IPS DF 4.7 (cell line): ENCODE measurements at regions not wholly inside any gene's neighbourhood (a gene's known extent, or its start where the extent isn't known, plus 50 kb on each side); places are given as distances from the start of the nearest gene placed in this dataset.
"Not testable (repeated sequence)": the region's sequence is repeated elsewhere in the genome, so short reads cannot be mapped to it uniquely, and the experiment has no call there.

Experiments used
- DNase-seq: peaks from one replicate; pipeline ENCODE4 v3.0.0-alpha.2; 2013; ENCODE audit warnings: low spot score; ENCODE audit errors: extremely low read depth

DNA sequence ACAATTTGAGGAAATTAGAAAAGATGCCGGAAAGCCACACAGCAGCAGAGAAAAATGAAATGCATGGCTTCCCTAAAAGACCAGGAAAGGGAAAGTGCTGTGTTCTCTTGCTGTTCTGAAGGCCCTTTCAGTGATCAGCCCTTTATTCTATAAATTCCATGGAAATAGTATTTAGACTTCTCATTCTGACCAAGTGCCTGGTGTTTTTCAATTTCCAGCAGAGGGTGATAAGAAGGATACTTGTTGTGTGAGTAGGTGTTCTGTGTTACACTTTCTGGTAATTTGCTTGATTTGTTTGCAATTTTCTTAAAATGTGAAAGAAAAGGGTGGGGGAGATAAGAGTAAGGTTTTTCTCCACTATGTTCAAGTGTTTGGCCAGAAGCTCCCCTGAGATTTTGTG lies 504.5 kb downstream of the IRS1 start:
- no peak for DNase-seq

DNA sequence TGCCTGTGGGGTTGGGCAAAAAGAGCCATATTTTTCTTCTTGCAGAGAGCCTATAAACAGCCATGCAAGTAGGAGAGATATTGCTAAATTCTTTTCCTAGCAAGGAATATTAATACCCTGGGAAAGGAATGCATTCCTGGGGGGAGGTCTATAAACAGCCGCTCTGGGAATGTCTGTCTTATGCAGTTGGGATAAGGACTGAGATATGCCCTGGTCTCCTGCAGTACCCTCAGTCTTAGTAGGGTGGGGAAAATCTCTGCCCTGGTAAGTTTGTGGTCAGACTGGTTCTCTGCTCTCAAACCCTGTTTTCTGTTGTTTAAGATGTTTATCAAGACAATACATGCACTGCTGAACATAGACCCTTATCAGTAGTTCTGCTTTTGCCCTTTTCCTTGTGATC lies 508.3 kb downstream of the IRS1 start:
- not testable (repeated sequence) for DNase-seq

GRCh38 chr2:226286916-226287315 lies 512.7 kb downstream of the IRS1 start:
- no peak for DNase-seq

GRCh38 chr2:226283796-226284195 lies 515.8 kb downstream of the IRS1 start:
- no peak for DNase-seq

DNA sequence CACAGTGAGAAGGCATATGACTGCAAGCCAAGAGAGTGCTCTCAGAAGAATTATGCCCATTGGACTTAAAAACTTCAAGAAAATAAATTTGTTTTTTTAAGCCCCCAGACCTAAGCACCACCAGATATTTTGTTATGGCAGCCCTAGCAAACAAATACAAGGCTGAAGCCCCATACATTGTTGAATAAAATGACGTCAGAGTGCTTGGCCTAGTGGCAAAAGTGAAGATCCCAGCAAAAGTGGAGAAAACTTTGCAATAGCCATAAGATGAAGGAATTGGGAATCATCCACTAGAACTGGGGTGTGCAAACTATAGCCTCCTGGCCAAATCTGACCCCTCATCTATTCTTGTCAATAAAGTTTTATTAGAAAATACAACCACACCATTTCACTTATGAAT lies 517.5 kb downstream of the IRS1 start:
- DNase-seq: no peak

- not testable (repeated sequence) for DNase-seq
Measured at GRCh38 chr2:226280136-226280535, 519.5 kb downstream of the IRS1 start.

DNA sequence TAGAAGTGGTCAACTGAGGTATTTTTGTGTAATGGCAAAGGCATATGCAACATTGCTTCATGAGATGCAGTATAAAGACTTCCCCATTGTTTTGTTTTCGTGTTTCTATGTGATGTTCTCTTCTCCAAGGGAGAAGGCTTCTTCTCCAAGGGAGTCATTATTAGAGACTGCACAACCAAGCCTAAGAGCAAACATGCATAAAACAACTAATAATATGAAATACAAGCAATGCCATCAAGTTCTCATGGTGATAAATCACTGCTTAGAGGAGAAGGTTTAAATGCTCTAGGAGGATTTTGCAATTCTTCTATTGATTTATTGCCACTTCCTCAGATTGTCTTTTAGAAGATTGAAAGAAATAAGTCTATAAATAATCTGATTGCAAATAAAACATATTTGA lies 524.4 kb downstream of the IRS1 start:
- DNase-seq: no peak

DNA sequence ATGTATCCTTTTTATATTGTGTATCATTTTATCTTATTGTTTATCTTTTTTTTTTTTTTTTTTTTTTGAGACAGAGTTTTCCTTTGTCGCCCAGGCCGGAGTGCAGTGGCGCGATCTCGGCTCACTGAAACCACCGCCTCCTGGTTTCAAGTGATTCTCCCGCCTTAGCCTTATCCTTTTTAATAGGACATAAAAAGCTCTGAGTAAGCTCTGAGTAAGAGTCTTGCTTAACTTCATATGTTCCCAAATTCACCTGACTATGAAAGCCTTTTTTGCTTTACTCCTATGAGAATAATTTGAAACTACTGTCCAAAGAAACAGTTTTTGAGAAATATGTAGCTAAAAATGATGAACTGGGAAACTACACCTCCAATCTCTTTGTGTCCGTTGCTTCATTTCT lies 525.5 kb downstream of the IRS1 start:
- DNase-seq: no peak

GRCh38 chr2:226273440-226273839 lies 526.2 kb downstream of the IRS1 start:
- DNase-seq: no peak

- no peak for DNase-seq
Measured at GRCh38 chr2:226272435-226272834, 527.2 kb downstream of the IRS1 start.

DNA sequence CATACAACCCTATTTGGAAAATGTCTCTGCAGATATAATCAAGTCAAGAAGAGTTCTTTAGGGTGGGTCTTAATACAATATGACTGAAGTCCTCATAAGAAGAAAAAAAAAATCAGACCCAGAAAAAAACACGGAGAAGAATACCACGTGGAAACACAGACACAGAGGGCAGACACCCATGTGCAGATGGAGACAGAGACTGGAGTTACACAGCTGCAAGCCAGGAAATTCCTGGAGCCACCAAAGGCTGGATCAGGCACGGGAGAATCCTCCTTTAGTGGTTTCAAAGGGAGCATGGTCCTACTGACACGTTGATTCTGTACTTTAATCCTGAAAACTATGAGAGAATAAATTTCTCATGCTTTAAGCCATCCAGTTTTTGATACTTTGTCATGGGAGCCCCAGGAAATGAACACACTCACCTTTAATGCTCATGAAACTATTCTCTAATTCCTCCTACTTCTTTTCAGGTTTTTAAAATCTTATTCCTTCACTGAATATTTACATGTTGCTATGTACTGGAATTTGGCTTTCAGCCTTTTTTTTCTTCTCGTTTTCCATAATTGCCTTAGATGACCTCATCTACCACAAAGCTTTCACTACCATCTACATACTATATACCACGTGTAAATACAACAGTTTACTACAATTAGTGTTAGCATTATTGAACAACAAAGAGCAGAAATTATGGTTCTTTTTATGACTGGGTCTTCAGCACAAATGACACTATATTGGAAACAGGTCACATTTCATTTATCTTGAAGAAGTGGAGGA lies 529.1 kb downstream of the IRS1 start:
- DNase-seq: no peak

DNA sequence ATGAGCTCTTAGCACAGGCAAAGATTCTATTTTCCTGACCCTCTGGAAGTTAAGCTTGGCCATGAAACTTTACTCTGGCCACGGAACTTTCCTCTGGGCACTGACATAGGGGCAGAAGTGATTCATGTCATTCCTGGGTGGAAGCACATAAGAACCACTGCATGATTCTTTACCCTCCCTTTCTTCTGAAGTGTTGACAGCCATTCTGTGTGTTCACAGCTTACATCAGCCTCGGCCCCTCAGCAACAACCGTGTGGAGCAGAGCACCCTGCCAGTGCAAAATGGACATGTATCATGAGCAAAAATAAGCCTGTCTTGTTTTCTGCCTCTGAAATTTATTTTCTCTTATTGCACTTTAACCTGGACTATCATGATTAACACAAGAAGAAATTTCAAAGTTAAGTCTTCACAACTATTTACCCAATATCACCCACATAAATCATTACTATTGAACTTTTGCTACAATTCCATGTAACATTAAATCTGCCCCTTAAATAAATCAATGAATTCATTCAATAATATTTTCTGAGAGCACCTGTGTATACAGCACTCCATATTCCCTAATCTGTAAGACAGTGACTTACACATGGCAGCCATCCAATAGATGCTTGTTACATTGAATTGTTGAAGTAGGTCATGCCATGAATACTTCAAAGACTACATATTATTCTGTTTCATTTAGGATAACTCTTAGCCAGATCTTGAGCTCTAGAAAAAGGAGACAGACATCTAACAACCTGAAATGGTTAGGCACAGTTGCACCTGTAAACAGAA lies 531.9 kb downstream of the IRS1 start:
- no peak for DNase-seq

DNA sequence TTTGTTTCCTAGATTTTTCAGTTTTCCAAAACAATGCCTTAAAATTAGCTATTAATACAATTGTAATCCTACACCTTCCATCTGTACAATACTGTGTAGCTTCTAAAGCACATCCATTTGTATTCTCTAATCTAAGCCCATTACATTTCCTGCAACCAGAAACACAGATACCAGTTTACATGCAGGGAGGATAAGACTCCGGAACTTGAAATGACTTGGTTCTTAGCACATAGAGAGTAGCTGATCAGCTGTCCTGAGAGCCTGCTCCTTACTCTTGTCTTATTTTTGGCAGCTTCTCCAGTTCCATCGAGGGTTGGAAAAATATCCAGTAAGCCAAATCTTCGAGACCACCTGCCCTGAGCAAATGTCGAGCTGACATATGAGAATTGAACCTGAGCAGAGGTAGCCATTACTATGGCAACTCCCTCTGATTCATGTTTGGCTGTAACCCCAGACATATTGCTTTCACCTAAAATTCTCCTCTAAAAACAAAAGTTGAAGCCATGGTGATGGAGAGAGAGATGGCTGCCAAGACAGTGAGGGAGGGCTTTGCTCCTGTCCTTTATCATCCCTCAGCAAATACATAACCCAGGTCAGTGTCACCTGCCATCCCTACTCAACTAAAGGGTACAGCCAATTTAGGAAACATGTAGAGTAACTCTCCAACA lies 542.8 kb downstream of the IRS1 start:
- DNase-seq: no peak

GRCh38 chr2:226256237-226256636 lies 543.4 kb downstream of the IRS1 start:
- no peak for DNase-seq

DNA sequence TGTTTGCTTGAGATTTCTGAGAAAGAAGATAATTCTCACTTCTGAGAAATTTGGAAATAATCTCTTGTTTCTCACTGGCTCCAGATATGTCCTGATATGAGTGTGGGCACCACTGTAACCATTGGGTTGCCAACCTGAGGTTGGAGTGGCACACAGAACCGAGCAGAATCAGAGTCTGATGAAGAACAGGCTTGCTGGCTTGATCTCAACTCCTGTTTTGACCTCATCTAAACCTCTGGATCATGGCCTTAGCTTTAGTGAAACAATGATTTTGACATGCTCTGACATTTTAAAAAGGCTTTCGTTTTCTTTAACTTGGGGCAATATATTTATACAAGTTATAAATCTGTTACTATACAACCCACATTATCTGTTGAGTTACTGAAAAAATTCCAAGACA lies 548.0 kb downstream of the IRS1 start:
- no peak for DNase-seq

DNA sequence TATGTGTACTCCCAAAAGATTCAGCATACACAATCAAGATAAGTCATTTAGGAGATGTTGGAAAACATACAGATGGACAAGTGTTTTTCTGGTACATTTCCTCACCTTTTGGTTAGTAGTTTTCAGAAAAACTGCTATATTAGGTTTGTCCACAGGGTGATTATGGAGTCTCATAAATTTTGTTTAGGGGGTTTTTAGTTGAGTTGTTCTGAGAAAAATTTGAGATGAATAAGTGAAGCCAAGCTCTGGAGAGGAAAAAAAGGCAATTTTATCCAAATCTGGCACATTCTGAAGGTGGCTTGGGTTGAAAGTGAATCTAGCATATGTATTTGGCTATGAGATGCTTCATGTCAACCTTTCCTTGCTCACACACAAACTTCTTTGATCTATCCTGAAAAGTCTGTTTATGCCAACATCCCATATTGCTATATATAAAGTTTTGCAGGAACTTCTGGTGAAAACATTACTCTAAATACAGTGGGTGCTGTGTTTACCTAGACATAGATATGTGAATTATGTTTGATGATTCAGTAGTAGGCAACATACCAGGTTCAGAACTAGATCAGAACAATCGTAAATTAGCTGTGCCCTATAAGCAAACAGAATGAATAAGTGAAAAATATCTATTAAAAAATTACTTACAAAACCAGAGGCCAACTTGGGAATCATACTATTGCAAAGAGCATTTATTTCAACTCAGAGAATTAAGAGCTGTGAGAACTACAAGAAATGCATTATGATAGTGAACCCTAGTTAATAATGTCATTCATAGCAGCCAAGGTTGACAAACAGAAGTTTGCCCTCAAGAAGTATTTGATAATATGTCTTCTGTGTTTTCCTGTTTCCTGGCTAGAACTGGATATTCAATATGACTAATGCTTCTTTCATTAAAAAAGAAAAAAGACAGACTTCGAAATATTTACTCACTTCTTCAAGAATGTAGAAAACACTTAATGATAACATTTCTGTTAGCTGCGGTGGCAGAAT lies 552.0 kb downstream of the IRS1 start:
- no peak for DNase-seq

GRCh38 chr2:226234187-226234586 lies 565.4 kb downstream of the IRS1 start:
- no peak for DNase-seq

DNA sequence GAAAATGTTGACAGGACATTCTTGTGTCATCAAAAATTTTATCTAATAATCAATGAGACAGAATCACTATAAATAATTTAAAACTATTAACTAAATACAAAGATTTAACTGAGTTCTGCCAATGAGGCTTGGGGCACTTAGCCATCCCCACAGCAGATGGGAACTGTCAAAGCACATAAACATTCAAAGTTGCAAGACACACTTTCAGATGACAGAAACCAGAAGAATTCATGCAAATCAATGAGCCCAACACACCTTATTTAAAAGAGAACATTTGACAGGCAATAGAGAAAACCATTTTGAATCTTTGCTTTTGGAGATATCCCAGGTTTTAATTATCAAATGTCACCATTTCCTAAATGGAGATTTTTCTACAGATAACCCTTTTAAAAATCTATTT lies 566.2 kb downstream of the IRS1 start:
- DNase-seq: no peak

GRCh38 chr2:226228080-226228479 lies 571.5 kb downstream of the IRS1 start:
- DNase-seq: no peak

DNA sequence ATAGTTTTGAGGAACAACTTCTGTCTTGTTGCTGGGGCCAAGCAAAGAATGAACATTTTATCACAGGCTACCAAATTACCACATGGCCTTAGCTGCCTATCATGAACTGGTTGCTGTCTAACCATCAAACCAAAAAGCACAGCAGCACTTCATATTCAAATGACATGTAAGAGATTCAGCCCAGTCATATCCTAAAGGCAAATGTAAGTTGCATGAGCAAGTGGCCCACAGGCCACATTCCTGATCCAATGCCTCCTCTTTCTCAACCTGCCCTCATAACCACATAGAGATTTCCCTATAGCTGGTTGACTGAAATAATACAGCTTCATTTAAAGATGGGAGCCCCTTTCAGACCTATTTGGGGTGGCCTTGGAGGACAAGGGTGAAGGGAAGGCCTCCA lies 572.3 kb downstream of the IRS1 start:
- DNase-seq: no peak

DNA sequence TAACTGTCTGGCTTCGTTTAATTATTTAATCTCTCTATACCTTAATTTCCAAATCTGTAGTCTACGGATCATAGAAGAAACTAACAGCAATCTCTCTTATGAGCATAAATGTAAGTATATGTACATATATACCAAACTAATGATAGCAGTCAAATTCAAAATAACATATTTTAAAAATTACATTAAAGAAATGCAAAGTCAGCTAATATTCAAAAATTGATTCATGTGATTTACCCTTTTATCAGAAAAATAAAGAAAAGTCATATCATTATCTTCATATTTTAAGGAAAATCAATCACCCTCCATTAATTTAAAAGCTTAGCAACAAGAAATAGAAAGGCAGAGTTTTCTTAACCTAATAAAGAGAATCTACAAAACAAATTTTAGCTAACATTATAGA lies 575.9 kb downstream of the IRS1 start:
- no peak for DNase-seq
